DOHH2 (cell line): ENCODE measurements at regions not wholly inside any gene's neighbourhood (a gene's known extent, or its start where the extent isn't known, plus 50 kb on each side); places are given as distances from the start of the nearest gene placed in this dataset.

Experiments
- H3F3A ChIP-seq: fragments of 200-600 bp; sonication (generic), shearing (Covaris generic); 2 replicates; pipeline ENCODE4 v1.6.0; 2016; ENCODE audit warnings: antibody characterized with exemption, mild to moderate bottlenecking; ENCODE audit not compliant: control insufficient read depth, insufficient read depth
- H3K27ac ChIP-seq: fragments of 200-600 bp; sonication (generic); 2 replicates; pipeline ENCODE4 v1.5.1; 2014; ENCODE audit warnings: low read depth, mild to moderate bottlenecking, low read length, moderate library complexity
- H3K27me3 ChIP-seq: fragments of 200-600 bp; sonication (generic); 2 replicates; pipeline ENCODE4 v1.6.1; 2014; ENCODE audit warnings: mild to moderate bottlenecking, low read length, mixed read lengths; ENCODE audit not compliant: control insufficient read depth
- H3K36me3 ChIP-seq: fragments of 200-600 bp; sonication (generic); 2 replicates; pipeline ENCODE4 v1.6.1; 2014; ENCODE audit warnings: mild to moderate bottlenecking, low read length, moderate library complexity, mixed read lengths; ENCODE audit not compliant: control insufficient read depth
- H3K4me1 ChIP-seq: fragments of 200-600 bp; sonication (generic); 2 replicates; pipeline ENCODE4 v1.6.1; 2014; ENCODE audit warnings: mild to moderate bottlenecking, low read length, mixed read lengths; ENCODE audit not compliant: control insufficient read depth
- H3K4me2 ChIP-seq: fragments of 200-600 bp; sonication (generic); 2 replicates; pipeline ENCODE4 v1.6.0; 2014; ENCODE audit warnings: mild to moderate bottlenecking, low read length, moderate library complexity
- H3K4me3 ChIP-seq: fragments of 200-600 bp; sonication (generic); 2 replicates; pipeline ENCODE4 v1.5.1; 2014; ENCODE audit warnings: mild to moderate bottlenecking, low read length, mixed read lengths
- H3K79me2 ChIP-seq: fragments of 200-600 bp; sonication (generic); 2 replicates; pipeline ENCODE4 v1.6.1; 2014; ENCODE audit warnings: mild to moderate bottlenecking, low read length, mixed read lengths; ENCODE audit not compliant: control insufficient read depth
- H3K9me2 ChIP-seq: fragments of 200-600 bp; sonication (generic); replicated peaks from 2 replicates; pipeline ENCODE4 v1.6.1; 2014; ENCODE audit warnings: mild to moderate bottlenecking, low read length, mixed read lengths; ENCODE audit not compliant: control insufficient read depth
- H3K9me3 ChIP-seq: fragments of 200-600 bp; sonication (generic); 2 replicates; pipeline ENCODE4 v1.6.1; 2014; ENCODE audit warnings: antibody characterized with exemption, low read length, mixed read lengths; ENCODE audit not compliant: control insufficient read depth, insufficient read depth
- H4K20me1 ChIP-seq: fragments of 200-600 bp; sonication (generic); 2 replicates; pipeline ENCODE4 v1.6.0; 2014; ENCODE audit warnings: low read depth, mild to moderate bottlenecking, antibody characterized with exemption, low read length, moderate library complexity; ENCODE audit not compliant: control insufficient read depth, insufficient read depth
- EZH2phosphoT487 ChIP-seq: fragments of 200-600 bp; sonication (generic); IDR thresholded peaks from 2 replicates; pipeline ENCODE4 v1.6.1; 2017; ENCODE audit warnings: borderline replicate concordance, mild to moderate bottlenecking, antibody characterized with exemption, low read length, moderate library complexity, mixed read lengths
- TF ChIP-seq, protein P1 (sequence below): fragments of 200-600 bp; sonication (generic); IDR thresholded peaks from one replicate; pipeline ENCODE4 v1.5.1; 2014; ENCODE audit warnings: antibody characterized with exemption, mild to moderate bottlenecking, low read depth, low read length; ENCODE audit not compliant: poor library complexity, severe bottlenecking

DNA sequence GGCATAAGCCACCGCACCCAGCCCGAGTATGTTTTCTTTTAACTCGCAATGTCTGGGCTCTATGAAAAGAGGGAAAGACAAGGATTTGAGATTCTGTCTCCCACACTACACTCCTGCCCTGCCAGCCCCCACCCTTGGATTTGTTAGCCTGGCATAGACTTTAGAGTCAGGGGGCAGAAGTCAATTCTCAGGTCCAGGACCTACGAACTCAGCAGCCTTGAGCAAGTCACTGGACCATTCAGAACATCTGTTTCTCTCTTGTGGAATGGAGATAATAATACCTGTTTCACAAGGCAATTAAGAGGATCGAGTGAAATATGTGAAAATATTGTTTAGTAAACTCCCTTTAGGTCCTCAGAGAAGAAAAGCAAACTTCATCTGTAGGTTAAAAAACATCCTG lies 66.1 kb upstream of the FUT8 start:
- Histone ChIP-seq H4K20me1 (no peaks in the 10 kb centered on the region), H3K4me1 (peaks cover 52% of the 10 kb centered on the region), H3K4me3 (0 out of 2 replicates have a peak overlapping the region, but pooled peaks have one; percentile 9), H3K4me2 (peak overlapping the region; percentile 41), H3K27ac (no peak overlapping the region), H3F3A (no peaks in the 10 kb centered on the region), H3K36me3 (no peaks in the 10 kb centered on the region), H3K9me3 (no peaks in the 10 kb centered on the region), H3K27me3 (no peaks in the 10 kb centered on the region), H3K79me2 (no peaks in the 10 kb centered on the region), H3K9me2 (no peaks in the 10 kb centered on the region)
- TF ChIP-seq EZH2phosphoT487: no peak
- TF ChIP-seq, protein P1, sequence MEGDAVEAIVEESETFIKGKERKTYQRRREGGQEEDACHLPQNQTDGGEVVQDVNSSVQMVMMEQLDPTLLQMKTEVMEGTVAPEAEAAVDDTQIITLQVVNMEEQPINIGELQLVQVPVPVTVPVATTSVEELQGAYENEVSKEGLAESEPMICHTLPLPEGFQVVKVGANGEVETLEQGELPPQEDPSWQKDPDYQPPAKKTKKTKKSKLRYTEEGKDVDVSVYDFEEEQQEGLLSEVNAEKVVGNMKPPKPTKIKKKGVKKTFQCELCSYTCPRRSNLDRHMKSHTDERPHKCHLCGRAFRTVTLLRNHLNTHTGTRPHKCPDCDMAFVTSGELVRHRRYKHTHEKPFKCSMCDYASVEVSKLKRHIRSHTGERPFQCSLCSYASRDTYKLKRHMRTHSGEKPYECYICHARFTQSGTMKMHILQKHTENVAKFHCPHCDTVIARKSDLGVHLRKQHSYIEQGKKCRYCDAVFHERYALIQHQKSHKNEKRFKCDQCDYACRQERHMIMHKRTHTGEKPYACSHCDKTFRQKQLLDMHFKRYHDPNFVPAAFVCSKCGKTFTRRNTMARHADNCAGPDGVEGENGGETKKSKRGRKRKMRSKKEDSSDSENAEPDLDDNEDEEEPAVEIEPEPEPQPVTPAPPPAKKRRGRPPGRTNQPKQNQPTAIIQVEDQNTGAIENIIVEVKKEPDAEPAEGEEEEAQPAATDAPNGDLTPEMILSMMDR: no peak

DNA sequence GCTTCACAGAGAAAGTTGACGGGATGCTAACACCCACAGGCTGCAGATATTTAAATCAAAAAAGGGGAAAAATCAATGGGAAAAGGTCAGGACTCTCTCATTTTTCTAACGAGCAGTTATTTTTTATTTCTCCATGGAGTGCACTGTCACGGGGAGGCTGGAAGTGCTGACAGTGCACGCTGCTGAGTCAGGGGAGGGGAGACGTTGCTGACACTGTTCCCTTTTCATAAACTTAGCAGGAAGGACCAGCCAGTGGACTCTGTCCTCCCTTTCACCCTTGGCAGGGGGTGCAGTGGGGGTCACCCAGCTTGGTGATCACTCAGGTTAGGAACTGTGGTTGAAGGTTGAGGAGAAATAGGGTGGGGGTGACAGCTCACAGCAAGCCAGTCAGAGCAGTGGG lies 65.6 kb upstream of the FUT8 start:
- no peaks in the 10 kb centered on the region for H3K79me2 ChIP-seq
- H3K27me3 ChIP-seq: no peaks in the 10 kb centered on the region
- H3K4me1 ChIP-seq: peaks cover 56% of the 10 kb centered on the region
- H3K27ac ChIP-seq: no peak overlapping the region
- H3K9me2 ChIP-seq: no peaks in the 10 kb centered on the region
- H3K4me3 ChIP-seq: peak overlapping the region; percentile 9; the same call in 1 of the 2 replicates
- H3K36me3 ChIP-seq: no peaks in the 10 kb centered on the region
- TF ChIP-seq, protein P1: no peak
- TF ChIP-seq EZH2phosphoT487: no peak
- no peaks in the 10 kb centered on the region for H3K9me3 ChIP-seq
- H4K20me1 ChIP-seq: no peaks in the 10 kb centered on the region
- peaks cover 3% of the 10 kb centered on the region for H3F3A ChIP-seq
- peak overlapping the region; percentile 41 for H3K4me2 ChIP-seq

DNA sequence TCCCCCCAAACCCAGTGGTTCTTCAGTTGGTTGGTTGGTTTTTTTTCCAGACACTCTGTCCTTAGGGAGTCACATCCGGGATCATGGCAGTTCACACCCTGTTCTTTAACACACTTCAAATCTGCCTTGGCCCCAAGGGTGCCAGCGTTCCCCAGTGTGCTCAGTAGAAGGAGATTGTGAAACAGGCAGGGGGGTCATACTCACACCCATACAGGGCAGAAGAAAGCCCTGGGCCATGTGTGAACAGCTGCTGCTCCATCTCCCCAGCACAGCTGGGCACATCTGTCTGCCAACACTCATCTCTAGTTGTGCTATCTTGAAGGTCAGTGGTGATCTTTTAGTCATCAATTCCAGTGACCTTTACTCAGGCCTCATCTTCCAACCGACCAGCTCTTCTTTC lies 64.4 kb upstream of the FUT8 start:
- Histone ChIP-seq H3K27ac (no peak overlapping the region), H3K79me2 (no peaks in the 10 kb centered on the region), H3F3A (peaks cover 11% of the 10 kb centered on the region)

More for the DNA sequence above, 64.4 kb upstream of the FUT8 start:
- Histone ChIP-seq H3K27me3 (no peaks in the 10 kb centered on the region), H3K4me2 (no peak overlapping the region), H3K4me1 (peaks cover 68% of the 10 kb centered on the region), H3K9me3 (no peaks in the 10 kb centered on the region), H3K4me3 (no peak overlapping the region), H3K9me2 (no peaks in the 10 kb centered on the region), H3K36me3 (no peaks in the 10 kb centered on the region), H4K20me1 (no peaks in the 10 kb centered on the region)
- TF ChIP-seq, protein P1: no peak
- TF ChIP-seq EZH2phosphoT487: no peak
